Umbilical cord (tissue), 1 donor: ENCODE measurements at regions not wholly inside any gene's neighbourhood (a gene's known extent, or its start where the extent isn't known, plus 50 kb on each side); places are given as distances from the start of the nearest gene placed in this dataset.

Experiments used
- DNase-seq: peaks from one replicate; pipeline ENCODE4 v3.0.0-alpha.2; 2015; ENCODE audit warnings: low spot score

- DNase-seq = no peak
Measured at GRCh38 chr1:217313096-217313495, 317.8 kb downstream of the GPATCH2 start.

DNA sequence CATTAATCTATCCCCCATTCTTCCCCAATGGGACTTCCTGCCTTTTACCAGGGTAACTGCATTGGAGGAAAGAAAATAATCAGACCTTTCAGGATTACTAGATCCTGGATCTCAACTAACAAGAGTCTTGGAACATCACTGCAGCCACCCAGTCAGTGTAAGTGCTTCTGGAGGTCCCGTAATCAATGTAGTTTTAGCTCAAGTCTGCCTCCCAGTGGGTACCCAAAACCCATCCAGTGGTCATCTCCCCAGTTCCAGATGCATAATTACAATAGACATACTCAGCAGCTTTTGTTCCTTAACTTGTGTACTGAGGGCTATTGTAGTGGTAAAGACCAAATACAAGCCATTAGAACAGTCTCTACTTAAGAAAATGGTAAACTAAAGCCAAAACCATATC is 319.1 kb downstream of the GPATCH2 start:
- DNase-seq = no peak

DNA sequence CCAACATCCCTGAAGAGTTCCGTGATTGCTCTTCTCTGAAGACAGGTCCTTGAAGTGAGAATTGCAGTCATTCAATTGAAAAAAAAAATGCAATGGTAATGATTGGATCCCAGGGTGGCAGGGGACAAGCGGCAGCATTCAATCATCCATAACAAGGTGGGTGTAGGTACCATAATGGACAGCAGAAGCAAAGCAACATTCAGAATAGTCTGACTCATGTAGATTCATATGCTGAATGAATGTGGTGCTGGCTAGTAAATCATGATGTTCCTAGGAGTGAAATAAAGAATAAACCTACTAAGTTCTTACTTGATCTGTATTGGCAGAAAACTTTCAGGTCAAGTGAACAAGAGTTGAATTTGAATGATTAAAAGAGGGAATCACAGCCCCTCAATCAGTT is 319.6 kb downstream of the GPATCH2 start:
- no peak for DNase-seq

DNA sequence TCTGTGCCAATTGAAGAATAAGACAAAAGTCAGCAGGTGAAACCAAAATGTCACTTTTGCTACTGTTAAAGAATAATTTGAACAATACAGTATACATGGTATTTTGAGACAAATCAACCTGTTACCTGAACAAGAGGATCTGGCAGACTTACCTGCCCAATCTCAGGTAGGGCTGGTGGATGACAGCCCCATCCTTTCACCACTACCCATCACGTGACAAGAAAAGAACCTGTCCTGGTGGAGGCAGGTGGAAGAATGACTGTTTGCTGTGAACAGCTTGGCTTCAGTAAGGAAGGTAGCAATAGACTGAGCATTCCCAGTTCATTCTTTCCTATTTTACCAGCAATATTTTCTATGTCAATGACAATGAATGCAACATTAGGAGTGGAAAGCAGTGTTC is 349.6 kb downstream of the GPATCH2 start:
- DNase-seq = no peak

GRCh38 chr1:217275655-217276398 is 355.1 kb downstream of the GPATCH2 start:
- peak; percentile 38 for DNase-seq

- DNase-seq = peak; percentile 14
Measured at GRCh38 chr1:217274927-217275654, 355.8 kb downstream of the GPATCH2 start.

DNA sequence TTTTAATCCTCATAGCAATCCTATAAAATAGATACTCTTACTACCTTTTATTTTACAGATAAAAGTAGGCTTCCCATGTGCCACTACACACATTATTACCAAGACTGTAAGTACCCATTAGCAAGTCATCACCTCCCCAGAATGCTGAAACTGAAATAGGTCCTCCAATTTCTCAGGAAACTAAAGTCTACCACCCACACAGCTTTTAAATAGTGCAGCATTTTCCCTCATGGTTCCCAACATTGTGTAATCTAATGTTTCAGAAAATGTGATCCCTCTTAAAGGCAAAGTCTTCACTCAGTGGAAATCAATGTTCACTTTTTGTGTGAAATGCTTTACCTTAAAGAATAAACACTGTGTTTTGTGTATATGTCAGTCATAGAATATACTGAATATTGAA is 356.5 kb downstream of the GPATCH2 start:
- DNase-seq = no peak

DNA sequence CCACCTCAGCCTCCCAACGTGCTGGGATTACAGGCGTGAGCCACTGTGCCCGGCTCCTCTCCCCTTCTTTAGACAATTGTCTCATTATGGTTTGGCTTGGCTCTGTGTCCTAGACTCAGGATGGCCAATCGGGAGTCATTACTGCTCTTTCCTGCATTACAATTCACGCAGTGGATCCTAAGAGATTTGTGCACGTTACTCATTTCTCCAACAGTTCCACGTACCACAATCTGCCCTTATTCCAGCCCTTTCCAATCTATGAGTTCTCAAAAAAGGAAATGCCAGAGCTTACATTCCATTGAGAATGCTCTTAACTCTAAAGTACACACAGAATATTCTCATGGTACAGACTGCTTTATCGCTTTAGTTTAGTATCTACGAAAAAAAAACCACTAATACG is 357.0 kb downstream of the GPATCH2 start:
- DNase-seq = no peak

- peak; percentile 30 for DNase-seq
Measured at GRCh38 chr1:217272385-217272784, 358.5 kb downstream of the GPATCH2 start.

GRCh38 chr1:217270101-217270500 is 360.8 kb downstream of the GPATCH2 start:
- DNase-seq = peak; percentile 15

DNA sequence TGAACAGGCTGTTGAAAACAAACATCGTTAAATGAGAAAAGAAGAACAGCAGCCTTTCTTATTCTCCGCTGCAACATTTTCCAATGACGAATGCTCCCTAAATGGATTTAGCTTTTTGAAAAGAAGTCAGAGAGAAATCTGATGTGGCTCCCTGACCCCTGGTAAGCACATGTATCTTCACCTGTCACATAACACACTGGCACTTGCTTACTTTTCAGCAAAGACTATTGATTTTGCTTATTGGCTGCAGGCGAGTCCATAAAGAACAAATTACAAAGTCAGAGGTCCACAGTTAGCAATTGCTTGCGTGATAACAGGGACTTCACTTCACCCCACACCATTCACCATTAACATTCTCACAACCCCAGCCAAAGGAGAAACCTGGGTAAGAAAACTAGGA is 362.8 kb downstream of the GPATCH2 start:
- no peak for DNase-seq

DNA sequence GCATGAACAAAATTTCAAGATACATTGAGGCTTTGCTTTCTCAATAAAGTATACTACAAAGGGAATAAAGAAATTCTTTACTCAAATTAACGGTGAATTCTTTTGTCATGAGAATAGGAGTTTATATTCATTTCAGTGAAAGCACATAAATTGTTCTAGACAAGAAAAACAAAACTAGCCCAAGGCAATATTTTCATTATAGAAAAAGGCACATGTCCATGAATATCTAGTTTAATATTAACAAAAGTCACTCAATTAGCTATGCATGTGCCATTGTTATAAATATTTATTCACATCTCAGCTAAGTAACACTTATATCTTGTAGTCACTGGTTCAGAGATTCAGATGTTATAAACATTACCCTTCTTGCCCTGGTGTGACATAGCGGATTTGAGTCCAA is 369.3 kb downstream of the GPATCH2 start:
- no peak for DNase-seq

GRCh38 chr1:217260676-217261075 is 370.2 kb downstream of the GPATCH2 start:
- no peak for DNase-seq

DNA sequence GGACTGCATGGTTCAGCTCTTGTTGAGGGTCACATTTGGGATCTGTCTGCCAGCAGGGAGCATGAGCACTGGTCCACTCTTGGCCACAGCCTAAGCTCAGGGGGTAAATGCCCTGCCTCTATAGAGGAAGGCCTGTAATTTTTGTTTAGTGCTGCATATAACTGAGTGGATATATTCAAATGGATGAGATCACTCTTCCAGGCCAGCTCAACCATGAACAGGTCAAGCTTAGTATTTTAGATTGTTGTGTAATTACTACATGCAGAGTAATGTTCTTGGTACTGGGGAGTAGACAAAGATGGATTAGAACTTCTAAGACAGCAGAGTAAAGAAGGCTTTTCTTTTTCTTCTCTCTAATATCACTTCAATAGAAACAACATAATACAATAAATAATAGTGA is 376.9 kb downstream of the GPATCH2 start:
- DNase-seq = no peak

DNA sequence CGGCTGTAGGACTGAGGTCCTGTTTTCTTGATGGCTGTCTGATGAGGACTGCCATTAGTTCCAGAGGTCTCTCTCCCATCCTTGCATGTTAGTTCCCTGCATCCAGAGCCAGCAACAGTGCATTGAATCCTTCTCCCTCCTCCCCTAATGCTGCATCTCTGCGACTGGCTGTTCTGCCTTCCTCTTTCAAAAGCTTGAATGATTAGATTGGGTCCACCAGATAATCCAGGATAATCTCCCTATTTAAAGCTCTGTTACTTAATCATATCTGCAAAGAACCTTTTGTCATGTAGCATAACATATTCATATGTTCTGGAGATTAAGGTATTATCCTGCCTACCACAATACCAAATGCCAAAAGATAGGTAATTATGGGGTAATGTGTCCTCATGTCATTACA is 377.5 kb downstream of the GPATCH2 start:
- DNase-seq = no peak

DNA sequence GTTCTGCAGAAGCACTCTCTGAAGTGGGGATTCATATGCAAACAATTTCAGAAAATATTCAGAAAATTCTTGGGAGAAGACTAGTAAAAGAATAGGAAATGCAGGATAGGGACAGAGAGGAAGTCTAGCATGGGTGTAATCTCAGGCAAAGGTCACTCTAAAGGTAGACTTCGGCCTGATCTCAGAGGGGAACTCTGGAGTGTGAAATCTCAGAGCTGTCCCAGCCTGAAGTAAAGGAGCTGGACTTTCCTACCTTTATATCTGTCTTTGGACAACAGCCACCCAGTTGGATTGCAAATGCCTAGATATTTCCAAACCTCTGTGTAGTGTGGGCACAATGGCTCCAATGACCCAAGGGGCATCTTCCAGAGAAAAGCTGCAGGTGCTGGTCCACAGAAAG is 379.8 kb downstream of the GPATCH2 start:
- DNase-seq = no peak

GRCh38 chr1:217249857-217250256 is 381.0 kb downstream of the GPATCH2 start:
- no peak for DNase-seq

DNA sequence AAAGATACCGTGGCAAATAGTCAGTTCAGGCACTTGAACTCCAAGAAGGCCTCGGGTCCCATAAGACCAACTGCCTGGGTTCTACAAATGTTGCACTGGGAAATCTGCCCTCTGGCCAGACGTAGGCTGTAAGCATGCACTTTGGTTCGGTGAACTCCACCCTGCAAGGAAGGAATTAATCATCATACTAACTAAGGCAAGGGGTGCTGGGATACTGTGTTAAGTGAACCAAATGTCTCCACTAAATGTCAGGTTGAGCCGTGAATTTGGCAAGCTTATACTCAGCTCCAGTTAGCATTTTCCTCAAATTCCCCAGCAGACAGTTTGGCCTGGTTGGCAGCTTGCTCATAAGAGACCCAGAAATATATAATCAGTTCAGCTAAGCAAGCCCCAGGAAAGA is 385.9 kb downstream of the GPATCH2 start:
- DNase-seq = no peak

DNA sequence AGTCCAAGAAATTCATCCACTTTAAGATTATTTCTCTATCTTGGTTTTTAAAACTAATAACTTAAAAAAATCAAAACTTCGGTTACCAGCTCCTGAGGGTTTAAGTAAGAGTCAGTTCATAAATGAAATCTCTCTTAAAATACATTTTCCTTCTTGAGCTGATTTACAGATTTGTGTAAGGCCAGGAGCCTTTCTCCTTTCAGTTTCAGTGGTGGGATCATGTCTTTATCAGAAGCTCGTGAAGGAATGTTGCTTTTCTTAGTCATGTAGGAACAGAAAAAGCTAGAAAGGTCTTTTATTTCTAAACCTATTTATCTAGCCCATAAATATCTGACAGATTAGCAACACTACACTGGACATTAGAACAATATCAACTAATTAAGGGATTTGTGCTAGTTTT is 390.2 kb downstream of the GPATCH2 start:
- DNase-seq = peak; percentile 87

DNA sequence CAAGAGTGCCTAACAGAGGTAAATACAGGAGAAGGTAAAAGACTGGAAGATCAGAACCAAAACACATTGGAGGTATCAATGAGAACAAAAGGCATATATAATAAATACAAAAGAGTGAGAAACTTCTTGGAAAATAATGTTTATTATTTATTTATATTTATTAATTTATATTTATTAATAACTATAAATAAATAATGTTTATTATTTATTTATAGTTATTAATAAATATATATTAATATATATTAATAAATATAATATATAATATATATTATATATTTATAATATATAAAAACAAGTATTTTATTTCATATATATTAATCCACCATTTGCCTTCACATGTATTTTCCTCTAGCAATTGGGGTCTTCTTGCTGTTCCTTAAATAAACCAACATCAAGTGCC is 391.9 kb downstream of the GPATCH2 start:
- DNase-seq = no peak

DNA sequence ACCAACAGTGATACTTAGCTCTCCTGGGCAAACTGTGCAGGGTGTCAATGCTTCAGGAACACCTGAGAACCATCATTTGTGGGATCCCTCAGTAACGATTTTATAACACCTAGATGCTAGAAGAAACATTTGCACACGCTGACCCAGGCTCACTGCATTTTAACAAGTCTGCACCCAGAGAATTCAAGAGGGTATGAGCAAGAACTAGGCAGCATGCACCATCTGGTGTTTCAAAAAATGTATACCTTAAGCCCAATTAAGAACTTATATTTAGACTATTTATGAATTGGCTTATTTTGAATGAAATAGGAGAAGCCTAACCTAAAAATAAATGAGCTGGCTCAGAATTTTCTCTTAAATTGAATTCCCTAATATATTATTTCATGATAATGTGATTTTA is 400.5 kb downstream of the GPATCH2 start:
- no peak for DNase-seq

DNA sequence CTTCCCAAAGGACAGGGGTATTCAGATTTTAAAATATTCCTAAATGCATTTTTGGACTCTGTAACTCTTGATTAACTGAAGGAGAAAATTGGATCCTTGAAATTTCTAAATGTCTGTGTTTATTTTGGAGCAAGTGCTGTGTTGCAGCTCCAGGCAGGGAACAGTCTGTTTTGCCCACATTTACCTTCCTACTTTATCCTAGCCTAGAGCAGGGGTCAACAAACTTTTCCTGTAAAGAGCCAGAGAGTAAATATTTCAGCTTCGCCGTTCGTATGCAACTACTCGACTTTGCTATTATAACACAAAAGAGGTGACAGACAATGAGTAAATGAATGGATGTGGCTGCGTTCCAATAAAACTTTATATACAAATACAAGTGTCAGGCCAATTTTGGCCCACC is 402.2 kb downstream of the GPATCH2 start:
- DNase-seq = no peak

DNA sequence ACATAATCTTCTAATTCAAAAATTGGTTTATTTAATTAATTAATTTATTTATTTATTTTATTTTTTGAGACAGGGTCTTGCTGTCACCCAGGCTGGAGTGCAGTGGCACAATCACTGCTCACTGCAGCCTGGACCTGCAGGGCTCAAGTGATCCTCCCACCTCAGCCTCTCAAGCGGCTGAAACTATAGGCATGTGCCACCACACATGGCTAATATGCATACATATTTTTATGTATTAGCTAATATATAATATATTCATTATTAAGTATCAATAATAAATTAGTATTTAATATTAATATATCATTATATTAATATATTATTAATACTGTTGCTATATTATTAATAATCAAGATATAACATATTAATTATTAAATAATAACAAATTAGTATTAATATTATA is 406.7 kb downstream of the GPATCH2 start:
- DNase-seq = no peak
